ENCODE measurements at regions not wholly inside any gene's neighbourhood (a gene's known extent, or its start where the extent isn't known, plus 50 kb on each side); places are given as distances from the start of the nearest gene placed in this dataset.

DNA sequence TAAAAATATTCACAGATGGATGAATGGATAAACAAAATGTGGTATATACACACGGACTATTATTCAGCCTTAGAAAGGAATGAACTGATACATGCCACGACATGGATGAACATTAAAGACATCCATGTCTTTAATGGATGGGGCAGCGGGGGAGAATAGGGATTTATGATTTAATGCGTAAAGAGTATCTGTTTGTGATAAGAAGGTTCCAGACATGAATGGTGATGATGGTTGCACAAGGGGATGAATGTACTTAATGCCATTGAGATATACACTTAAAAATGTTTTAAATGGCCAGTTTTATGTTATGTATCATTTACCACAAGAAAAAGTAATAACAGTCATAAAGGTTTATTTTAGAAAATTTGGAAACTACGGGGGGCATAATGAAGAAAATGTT lies 108.6 kb upstream of the WLS start:
- TF ChIP-seq POLR2A (IDR thresholded peaks at IDR 0.05): no peak
- TF ChIP-seq, protein P1, sequence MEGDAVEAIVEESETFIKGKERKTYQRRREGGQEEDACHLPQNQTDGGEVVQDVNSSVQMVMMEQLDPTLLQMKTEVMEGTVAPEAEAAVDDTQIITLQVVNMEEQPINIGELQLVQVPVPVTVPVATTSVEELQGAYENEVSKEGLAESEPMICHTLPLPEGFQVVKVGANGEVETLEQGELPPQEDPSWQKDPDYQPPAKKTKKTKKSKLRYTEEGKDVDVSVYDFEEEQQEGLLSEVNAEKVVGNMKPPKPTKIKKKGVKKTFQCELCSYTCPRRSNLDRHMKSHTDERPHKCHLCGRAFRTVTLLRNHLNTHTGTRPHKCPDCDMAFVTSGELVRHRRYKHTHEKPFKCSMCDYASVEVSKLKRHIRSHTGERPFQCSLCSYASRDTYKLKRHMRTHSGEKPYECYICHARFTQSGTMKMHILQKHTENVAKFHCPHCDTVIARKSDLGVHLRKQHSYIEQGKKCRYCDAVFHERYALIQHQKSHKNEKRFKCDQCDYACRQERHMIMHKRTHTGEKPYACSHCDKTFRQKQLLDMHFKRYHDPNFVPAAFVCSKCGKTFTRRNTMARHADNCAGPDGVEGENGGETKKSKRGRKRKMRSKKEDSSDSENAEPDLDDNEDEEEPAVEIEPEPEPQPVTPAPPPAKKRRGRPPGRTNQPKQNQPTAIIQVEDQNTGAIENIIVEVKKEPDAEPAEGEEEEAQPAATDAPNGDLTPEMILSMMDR (IDR thresholded peaks at IDR 0.05): no peak
